ENCODE measurements at regions not wholly inside any gene's neighbourhood (a gene's known extent, or its start where the extent isn't known, plus 50 kb on each side); places are given as distances from the start of the nearest gene placed in this dataset.

- TF ChIP-seq, protein P1, sequence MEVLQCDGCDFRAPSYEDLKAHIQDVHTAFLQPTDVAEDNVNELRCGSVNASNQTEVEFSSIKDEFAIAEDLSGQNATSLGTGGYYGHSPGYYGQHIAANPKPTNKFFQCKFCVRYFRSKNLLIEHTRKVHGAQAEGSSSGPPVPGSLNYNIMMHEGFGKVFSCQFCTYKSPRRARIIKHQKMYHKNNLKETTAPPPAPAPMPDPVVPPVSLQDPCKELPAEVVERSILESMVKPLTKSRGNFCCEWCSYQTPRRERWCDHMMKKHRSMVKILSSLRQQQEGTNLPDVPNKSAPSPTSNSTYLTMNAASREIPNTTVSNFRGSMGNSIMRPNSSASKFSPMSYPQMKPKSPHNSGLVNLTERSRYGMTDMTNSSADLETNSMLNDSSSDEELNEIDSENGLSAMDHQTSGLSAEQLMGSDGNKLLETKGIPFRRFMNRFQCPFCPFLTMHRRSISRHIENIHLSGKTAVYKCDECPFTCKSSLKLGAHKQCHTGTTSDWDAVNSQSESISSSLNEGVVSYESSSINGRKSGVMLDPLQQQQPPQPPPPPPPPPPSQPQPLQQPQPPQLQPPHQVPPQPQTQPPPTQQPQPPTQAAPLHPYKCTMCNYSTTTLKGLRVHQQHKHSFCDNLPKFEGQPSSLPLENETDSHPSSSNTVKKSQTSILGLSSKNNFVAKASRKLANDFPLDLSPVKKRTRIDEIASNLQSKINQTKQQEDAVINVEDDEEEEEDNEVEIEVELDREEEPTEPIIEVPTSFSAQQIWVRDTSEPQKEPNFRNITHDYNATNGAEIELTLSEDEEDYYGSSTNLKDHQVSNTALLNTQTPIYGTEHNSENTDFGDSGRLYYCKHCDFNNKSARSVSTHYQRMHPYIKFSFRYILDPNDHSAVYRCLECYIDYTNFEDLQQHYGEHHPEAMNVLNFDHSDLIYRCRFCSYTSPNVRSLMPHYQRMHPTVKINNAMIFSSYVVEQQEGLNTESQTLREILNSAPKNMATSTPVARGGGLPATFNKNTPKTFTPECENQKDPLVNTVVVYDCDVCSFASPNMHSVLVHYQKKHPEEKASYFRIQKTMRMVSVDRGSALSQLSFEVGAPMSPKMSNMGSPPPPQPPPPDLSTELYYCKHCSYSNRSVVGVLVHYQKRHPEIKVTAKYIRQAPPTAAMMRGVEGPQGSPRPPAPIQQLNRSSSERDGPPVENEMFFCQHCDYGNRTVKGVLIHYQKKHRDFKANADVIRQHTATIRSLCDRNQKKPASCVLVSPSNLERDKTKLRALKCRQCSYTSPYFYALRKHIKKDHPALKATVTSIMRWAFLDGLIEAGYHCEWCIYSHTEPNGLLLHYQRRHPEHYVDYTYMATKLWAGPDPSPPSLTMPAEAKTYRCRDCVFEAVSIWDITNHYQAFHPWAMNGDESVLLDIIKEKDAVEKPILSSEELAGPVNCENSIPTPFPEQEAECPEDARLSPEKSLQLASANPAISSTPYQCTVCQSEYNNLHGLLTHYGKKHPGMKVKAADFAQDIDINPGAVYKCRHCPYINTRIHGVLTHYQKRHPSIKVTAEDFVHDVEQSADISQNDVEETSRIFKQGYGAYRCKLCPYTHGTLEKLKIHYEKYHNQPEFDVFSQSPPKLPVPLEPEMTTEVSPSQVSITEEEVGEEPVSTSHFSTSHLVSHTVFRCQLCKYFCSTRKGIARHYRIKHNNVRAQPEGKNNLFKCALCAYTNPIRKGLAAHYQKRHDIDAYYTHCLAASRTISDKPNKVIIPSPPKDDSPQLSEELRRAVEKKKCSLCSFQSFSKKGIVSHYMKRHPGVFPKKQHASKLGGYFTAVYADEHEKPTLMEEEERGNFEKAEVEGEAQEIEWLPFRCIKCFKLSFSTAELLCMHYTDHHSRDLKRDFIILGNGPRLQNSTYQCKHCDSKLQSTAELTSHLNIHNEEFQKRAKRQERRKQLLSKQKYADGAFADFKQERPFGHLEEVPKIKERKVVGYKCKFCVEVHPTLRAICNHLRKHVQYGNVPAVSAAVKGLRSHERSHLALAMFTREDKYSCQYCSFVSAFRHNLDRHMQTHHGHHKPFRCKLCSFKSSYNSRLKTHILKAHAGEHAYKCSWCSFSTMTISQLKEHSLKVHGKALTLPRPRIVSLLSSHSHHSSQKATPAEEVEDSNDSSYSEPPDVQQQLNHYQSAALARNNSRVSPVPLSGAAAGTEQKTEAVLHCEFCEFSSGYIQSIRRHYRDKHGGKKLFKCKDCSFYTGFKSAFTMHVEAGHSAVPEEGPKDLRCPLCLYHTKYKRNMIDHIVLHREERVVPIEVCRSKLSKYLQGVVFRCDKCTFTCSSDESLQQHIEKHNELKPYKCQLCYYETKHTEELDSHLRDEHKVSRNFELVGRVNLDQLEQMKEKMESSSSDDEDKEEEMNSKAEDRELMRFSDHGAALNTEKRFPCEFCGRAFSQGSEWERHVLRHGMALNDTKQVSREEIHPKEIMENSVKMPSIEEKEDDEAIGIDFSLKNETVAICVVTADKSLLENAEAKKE (CRISPR knock-in tag; IDR thresholded peaks at IDR 0.05): no peak
- TF ChIP-seq EZH2phosphoT487 (IDR thresholded peaks at IDR 0.05; ENCODE audit: unreplicated experiment): no peak
Measured at GRCh38 chr16:51527349-51527748, 376.3 kb upstream of the SALL1 start (continued).

DNA sequence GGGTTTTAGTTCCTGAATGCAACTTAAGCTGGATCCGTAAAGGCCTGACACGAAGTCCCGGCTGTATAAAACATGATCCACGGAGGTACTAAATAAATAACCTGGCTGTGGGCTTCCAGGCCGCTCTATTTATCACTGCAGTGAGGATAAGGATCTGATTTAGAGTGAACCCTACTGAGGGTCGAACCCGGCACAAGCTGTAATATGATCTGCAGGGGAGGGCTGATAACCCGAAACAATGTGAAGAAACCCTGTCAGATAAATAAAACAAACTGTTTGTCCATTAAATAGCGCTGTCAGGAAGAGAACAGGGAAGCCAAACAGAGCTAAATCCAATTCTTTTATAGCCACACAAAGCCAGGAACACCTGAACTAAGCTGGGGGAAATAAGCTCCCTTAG, 375.6 kb upstream of the SALL1 start:
- H3K27ac Mint-ChIP-seq: no peak overlapping the region
- TF ChIP-seq REST (IDR thresholded peaks at IDR 0.05; ENCODE audit: unreplicated experiment) (no peak), EZH2 (IDR thresholded peaks at IDR 0.05; ENCODE audit: low read depth, unreplicated experiment) (no peak), ZNF114 (CRISPR knock-in tag; IDR thresholded peaks at IDR 0.05) (no peak), CREB1 (CRISPR knock-in tag; IDR thresholded peaks at IDR 0.05; ENCODE audit: low read depth) (no peak), NANOG (IDR thresholded peaks at IDR 0.05; ENCODE audit: borderline replicate concordance) (no peak)
- TF ChIP-seq, protein P2, sequence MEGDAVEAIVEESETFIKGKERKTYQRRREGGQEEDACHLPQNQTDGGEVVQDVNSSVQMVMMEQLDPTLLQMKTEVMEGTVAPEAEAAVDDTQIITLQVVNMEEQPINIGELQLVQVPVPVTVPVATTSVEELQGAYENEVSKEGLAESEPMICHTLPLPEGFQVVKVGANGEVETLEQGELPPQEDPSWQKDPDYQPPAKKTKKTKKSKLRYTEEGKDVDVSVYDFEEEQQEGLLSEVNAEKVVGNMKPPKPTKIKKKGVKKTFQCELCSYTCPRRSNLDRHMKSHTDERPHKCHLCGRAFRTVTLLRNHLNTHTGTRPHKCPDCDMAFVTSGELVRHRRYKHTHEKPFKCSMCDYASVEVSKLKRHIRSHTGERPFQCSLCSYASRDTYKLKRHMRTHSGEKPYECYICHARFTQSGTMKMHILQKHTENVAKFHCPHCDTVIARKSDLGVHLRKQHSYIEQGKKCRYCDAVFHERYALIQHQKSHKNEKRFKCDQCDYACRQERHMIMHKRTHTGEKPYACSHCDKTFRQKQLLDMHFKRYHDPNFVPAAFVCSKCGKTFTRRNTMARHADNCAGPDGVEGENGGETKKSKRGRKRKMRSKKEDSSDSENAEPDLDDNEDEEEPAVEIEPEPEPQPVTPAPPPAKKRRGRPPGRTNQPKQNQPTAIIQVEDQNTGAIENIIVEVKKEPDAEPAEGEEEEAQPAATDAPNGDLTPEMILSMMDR (conservative IDR thresholded peaks at IDR 0.05; ENCODE audit: low read depth in 2 of 2): no peak

More for the DNA sequence above, 375.6 kb upstream of the SALL1 start:
- H3K27me3 ChIP-seq (ENCODE audit: insufficient read depth): no peaks in the 10 kb centered on the region
- H3K36me3 Mint-ChIP-seq (ENCODE audit: low read depth): peaks cover 11% of the 10 kb centered on the region; the same call in 2 of the 3 replicates
- no peak overlapping the region for H3K4me3 ChIP-seq
- H3K9me3 Mint-ChIP-seq: peaks cover 14% of the 10 kb centered on the region
- H2AFZ ChIP-seq: peak overlapping the region; percentile 64
- no peaks in the 10 kb centered on the region for H3F3A ChIP-seq (replicated peaks; ENCODE audit: low read depth)
- peaks cover 4% of the 10 kb centered on the region; the same call in 1 of the 2 replicates for H3K36me3 ChIP-seq (ENCODE audit: insufficient read depth)
- peaks cover 23% of the 10 kb centered on the region for H3K4me1 Mint-ChIP-seq
- H3K4me1 ChIP-seq (ENCODE audit: insufficient read depth): peaks cover 9% of the 10 kb centered on the region
- H3K9me2 ChIP-seq (ENCODE audit: insufficient read depth): peaks cover 4% of the 10 kb centered on the region
- ATAC-seq: peak; percentile 40; the same call in 2 of the 3 replicates
- no peaks in the 10 kb centered on the region for H3K79me2 ChIP-seq (replicated peaks; ENCODE audit: insufficient read depth)
- H3K4me3 Mint-ChIP-seq: no peak overlapping the region
- H3K4me2 ChIP-seq: no peak overlapping the region
- no peaks in the 10 kb centered on the region for H4K20me1 ChIP-seq (replicated peaks; ENCODE audit: insufficient read depth)
- H3K27me3 Mint-ChIP-seq (ENCODE audit: insufficient read depth, low read depth, poor library complexity): peaks cover 12% of the 10 kb centered on the region
- H3K27ac ChIP-seq (ENCODE audit: low read depth): no peak overlapping the region; the same call in 1 of the 2 replicates
- DNase-seq (ENCODE audit: low spot score): no peak
